ENCODE measurements at regions not wholly inside any gene's neighbourhood (a gene's known extent, or its start where the extent isn't known, plus 50 kb on each side); places are given as distances from the start of the nearest gene placed in this dataset.

- TF ChIP-seq CTCF (IDR thresholded peaks at IDR 0.05) (no peak), POLR2AphosphoS5 (IDR thresholded peaks at IDR 0.05) (no peak)
Measured at GRCh38 chr6:164439331-164439730, 870.1 kb downstream of the C6orf118 start.
